Omental fat pad (tissue), 3 donors: ENCODE measurements at regions not wholly inside any gene's neighbourhood (a gene's known extent, or its start where the extent isn't known, plus 50 kb on each side); places are given as distances from the start of the nearest gene placed in this dataset.

ENCODE experiments used
- ATAC-seq: fragments of 150-250 bp; one replicate; pipeline ENCODE4 v1.9.1; 2016; ENCODE audit warnings: mild to moderate bottlenecking, moderate library complexity; ENCODE audit not compliant: low FRiP score
- DNase-seq: peaks from one replicate; pipeline ENCODE4 v3.0.0-alpha.2; 2019; ENCODE audit warnings: low spot score
- TF ChIP-seq, protein P1 (sequence below), 3 donors: fragments of 450-650 bp; IDR thresholded peaks; one replicate each; pipeline ENCODE4 v1.5.1; 2016 to 2017; ENCODE audit warnings: antibody characterized with exemption in 3 of 3, mild to moderate bottlenecking in 3 of 3, moderate library complexity in 2 of 3

DNA sequence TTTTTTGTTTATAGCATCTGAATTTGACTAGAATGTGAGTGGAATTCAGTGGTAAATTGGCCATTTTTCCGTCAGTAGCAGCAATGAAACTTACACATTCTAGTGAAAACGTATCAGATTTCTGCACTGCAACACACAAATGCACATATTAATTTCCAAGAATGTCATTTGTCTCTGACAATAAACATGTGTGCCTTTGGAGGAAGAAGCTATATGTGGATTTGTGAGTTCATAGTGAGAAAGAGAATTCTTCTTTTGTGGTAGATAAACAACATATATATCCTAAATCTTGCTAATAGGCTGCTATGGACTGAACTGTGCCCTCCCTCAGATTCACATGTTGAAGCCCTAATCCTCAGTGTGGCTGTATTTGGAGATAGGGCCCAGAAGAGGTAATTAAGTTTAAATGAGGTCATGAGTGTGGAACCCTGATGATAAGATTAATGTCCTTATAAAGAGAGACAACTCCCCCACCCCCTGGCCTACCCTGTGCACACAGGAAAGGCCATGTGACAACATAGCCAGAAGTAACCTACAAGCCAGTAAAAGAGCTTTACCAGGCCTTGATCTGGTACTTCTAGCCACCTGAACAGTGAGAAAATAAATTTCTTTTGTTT lies 200.2 kb upstream of the EYA4 start:
- ATAC-seq (no peak), DNase-seq (no peak)
- TF ChIP-seq, protein P1, sequence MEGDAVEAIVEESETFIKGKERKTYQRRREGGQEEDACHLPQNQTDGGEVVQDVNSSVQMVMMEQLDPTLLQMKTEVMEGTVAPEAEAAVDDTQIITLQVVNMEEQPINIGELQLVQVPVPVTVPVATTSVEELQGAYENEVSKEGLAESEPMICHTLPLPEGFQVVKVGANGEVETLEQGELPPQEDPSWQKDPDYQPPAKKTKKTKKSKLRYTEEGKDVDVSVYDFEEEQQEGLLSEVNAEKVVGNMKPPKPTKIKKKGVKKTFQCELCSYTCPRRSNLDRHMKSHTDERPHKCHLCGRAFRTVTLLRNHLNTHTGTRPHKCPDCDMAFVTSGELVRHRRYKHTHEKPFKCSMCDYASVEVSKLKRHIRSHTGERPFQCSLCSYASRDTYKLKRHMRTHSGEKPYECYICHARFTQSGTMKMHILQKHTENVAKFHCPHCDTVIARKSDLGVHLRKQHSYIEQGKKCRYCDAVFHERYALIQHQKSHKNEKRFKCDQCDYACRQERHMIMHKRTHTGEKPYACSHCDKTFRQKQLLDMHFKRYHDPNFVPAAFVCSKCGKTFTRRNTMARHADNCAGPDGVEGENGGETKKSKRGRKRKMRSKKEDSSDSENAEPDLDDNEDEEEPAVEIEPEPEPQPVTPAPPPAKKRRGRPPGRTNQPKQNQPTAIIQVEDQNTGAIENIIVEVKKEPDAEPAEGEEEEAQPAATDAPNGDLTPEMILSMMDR (IDR thresholded peaks at IDR 0.05), result no peak

DNA sequence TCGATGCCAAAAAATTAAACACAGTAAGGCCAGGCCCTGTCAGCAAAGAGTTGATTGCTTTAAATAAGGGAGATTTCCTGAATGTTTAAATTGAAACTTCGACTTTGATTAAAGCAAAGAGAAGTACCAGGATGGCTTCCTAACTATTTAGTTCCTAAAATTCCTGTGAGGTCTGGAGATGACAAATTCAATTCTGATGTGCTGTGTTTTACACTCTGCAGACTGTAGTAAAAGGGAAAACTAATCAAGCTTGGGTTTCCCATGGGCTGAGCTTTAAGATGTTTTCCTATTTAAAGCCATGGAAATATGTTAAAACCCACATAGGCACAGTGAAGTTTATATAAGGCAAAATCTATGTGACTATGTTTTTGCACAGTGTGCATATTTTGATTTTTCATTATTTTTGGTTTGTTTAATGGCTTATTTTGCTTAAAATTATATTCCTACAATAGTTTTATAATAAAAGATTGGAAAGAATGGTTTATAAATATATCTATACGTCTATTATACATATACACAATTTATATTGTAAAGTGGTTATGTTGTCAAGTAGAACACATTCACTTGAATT lies 198.5 kb upstream of the EYA4 start:
- ATAC-seq (no peak), DNase-seq (no peak)
- TF ChIP-seq, protein P1 (IDR thresholded peaks at IDR 0.05), result no peak

DNA sequence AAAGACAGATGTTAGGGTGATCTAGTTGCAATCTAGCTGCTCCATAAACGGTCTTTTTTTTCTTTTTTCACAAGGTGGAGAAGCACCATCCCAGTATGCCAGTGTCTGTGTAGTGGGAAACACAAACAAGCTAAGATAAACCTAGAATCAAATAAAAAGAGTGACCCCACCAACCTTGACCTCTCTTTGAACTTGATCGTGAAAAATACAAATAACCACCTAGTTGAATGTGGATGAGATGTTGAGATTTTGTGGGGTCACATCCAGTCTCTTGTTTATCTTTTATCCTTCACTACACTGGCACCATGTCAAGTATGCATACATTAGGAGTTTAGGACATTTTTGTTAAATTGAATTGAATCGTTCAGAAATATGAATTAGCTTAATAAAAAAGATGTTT lies 194.6 kb upstream of the EYA4 start:
- DNase-seq, result no peak
- TF ChIP-seq, protein P1 (IDR thresholded peaks at IDR 0.05), result no peak
- ATAC-seq, result no peak

DNA sequence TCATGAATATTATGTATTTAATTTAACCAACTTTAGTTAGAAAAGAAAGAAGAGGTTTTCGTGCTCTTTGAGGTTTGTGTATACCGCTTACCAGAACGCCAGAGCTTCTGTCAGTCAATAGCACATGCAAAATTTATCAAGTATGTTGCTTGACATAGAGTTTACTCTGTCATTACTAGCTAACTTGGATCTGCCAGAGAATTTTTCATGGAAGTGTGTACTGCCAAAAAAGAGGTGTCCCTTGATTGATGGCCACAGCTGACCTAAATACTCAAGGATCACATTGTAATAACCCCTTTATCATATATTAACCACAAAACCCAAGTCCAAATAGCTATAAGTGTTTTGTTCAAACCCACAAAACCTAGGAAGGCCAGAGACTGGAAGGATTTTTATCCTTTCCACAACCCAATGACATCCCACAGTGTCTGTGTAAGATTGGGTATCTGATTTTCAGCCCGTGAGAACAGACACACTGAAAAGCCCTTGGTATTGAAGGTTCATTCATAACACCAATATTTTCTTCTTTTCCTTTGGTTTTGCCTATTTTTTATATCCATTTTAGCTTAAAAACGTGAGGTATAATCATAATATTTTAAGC lies 194.0 kb upstream of the EYA4 start:
- TF ChIP-seq, protein P1 (IDR thresholded peaks at IDR 0.05), result no peak
- no peak for DNase-seq
- ATAC-seq, result no peak

DNA sequence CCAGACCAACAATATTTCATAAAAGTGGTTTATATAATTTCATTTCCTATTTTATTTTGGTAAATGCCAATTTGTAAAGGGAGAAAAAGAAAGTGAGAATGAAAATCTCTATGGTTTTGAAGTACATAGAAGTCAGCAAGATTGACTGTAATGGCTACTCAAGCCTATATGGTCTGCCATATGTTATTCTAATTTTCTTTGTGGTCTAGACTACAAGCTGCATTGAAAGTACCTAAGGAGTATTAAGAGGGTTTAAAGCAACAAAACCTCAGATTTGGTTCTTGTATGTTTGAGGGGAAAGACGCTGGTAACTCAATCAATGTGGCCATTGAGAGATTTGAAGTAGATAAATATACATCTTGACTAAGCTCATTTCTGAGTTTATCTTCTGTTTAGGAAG lies 193.5 kb upstream of the EYA4 start:
- DNase-seq (no peak), ATAC-seq (no peak)
- TF ChIP-seq, protein P1 (IDR thresholded peaks at IDR 0.05), result no peak

DNA sequence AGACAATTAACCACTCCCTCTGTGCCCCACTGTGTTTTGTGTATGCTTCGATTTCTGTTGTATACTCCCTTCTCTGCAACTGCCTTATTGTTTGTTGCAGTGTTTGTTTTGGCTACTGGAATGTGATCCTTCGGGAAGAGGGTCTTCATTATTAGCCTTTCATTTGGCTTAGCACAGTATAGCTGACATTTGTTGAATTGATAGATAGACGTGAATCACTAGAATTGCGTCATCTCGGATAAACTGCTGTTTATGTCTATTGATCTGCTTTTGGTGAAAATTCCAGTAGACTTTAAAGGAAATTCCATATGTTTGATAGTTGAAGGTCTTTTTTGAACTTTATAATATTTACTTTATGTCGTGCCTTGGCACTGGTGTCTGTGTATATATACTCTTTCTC lies 189.9 kb upstream of the EYA4 start:
- ATAC-seq (no peak), DNase-seq (no peak)
- TF ChIP-seq, protein P1 (IDR thresholded peaks at IDR 0.05), result no peak

DNA sequence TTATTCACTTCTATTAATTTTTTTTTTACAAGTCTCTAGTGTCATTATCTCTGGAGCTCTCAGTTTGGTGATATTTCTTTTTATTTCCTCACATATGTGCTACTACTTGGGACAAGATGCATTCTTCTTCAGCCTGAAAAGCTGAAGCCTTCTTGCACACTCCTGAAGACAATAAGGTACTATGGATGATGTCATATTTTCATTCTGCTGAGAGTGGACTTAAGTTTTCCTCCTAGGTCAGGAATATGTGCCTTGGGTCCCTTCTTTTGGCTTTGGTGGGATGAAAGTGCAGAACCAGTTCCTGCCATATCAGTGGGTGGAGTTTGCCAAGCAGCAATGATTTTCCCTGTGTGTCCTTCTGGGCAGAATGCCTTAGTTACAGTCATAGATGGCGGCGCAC lies 188.7 kb upstream of the EYA4 start:
- no peak for ATAC-seq
- TF ChIP-seq, protein P1 (IDR thresholded peaks at IDR 0.05), result no peak
- no peak for DNase-seq
